Ovary (tissue), 7 donors: ENCODE measurements at regions not wholly inside any gene's neighbourhood (a gene's known extent, or its start where the extent isn't known, plus 50 kb on each side); places are given as distances from the start of the nearest gene placed in this dataset.

Source experiments
- DNase-seq, 5 donors: peaks; one replicate each; pipeline ENCODE4 v3.0.0-alpha.2; 2019 to 2020
- H3K27ac ChIP-seq, 2 donors: fragments of 200-600 bp; one replicate each; pipeline versions ENCODE4 v1.5.1 to v1.8.0; 2019 to 2022
- H3K27me3 ChIP-seq: fragments of 200-600 bp; one replicate; pipeline ENCODE4 v1.8.0; 2022
- H3K36me3 ChIP-seq: fragments of 200-600 bp; sonication (generic); one replicate; pipeline ENCODE4 v1.5.1; 2019
- H3K4me1 ChIP-seq: one replicate; pipeline ENCODE4 v1.8.1; 2013; ENCODE audit warnings: mild to moderate bottlenecking, moderate library complexity; ENCODE audit not compliant: insufficient read depth
- H3K4me3 ChIP-seq: fragments of 200-600 bp; sonication (generic); one replicate; pipeline ENCODE4 v1.5.1; 2017
- H3K9me3 ChIP-seq, 2 donors: fragments of 200-600 bp in 1 of 2; sonication (generic) in 1 of 2; one replicate each; pipeline versions ENCODE4 v1.5.1 to v1.8.1; 2013 to 2019; ENCODE audit warnings: mild to moderate bottlenecking in 1 of 2, moderate library complexity in 1 of 2
- CTCF ChIP-seq, 3 donors: fragments of 450-650 bp in 2 of 3; fragments of 200-600 bp in 1 of 3; IDR thresholded peaks; one replicate each; pipeline versions ENCODE4 v1.5.1 to v1.8.0; 2016 to 2022; ENCODE audit warnings: antibody characterized with exemption in 3 of 3, mild to moderate bottlenecking in 1 of 3
- EP300 ChIP-seq: sonication (generic); formaldehyde crosslinking; IDR thresholded peaks from one replicate; pipeline ENCODE4 v1.6.1; 2017; ENCODE audit warnings: antibody characterized with exemption
- POLR2A ChIP-seq: fragments of 450-650 bp; IDR thresholded peaks from one replicate; pipeline ENCODE4 v1.6.1; 2017; ENCODE audit warnings: antibody characterized with exemption, mild to moderate bottlenecking, moderate library complexity
- WGBS, 3 donors: extraction: QIAGEN DNeasy Blood & Tissue Kit in 1 of 3; methylation state at CpG; one replicate each; pipeline versions ENCODE4 v1.1.5 to v1.1.7; 2013 to 2017; 5-methylcytosine and 5-hydroxymethylcytosine counted together
- intact Hi-C, 4 donors: fragments of 100-400 bp; cut with DNase I; formaldehyde crosslinking; loops; one replicate each; pipeline versions ENCODE4 v1.11.0 to v1.15.1; 2022 to 2023
- donor health status: DM: no; HTN: no; CAD: no; lungs with moderate emphysema.
- donor health status: DM: no; HTN: no; CAD: no.
- donor health status: Bipolar disorder and iron deficiency.
- donor health status: DM: no; HTN: no; CAD: no.
- donor health status: DM: yes; HTN: yes; CAD: no.

DNA sequence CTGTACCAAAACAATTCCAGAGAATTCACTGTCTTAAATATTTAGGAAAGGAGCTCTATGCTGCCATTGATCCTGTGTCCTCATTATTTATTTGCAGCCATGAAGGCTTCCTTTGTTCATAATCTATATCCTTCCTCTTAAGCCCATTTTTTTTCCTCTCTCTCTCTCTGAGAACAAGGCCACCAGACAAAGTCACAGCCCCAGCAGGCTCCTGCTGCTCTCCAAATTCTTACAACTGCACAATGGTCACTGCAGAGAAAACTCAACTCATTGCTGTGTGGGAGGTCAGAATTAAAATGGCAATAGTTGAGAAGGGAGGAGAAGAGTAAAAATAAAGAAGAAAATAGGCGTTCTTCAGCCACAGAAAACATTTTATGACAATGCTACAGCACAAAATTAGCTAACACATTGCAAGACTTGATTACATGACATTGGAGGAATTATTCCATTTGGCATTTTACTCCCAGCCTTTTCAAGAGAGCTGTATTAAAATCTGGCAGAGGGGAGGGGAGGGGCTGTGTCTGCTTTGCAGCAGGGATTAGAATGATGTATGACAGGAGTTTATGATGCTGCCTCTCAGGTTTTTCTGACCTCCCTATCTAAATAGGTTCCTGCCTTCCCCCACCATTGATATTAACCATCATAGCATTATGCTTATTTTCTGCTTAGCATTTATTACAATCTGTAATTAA lies 399.7 kb upstream of the THBS1 start:
- 0 to 15% (median 6%) methylated on average over 1 of the region's 1 CpG for WGBS, 3 donors
- no peak for TF ChIP-seq EP300
- TF ChIP-seq CTCF (IDR thresholded peaks at IDR 0.05): no peak
- no peak for TF ChIP-seq POLR2A
- no peaks in the 10 kb centered on the region for H3K36me3 ChIP-seq
- DNase-seq: no peak
- no peak overlapping the region for H3K4me3 ChIP-seq
- H3K27ac ChIP-seq: no peak overlapping the region
- no peaks in the 10 kb centered on the region for H3K9me3 ChIP-seq
- no peaks in the 10 kb centered on the region for H3K27me3 ChIP-seq
- intact Hi-C loops: no loop called here
- peaks cover 10% of the 10 kb centered on the region for H3K4me1 ChIP-seq

GRCh38 chr15:39181940-39182339 lies 398.9 kb upstream of the THBS1 start:
- no peak for DNase-seq
- H3K4me1 ChIP-seq: peaks cover 10% of the 10 kb centered on the region
- TF ChIP-seq EP300: no peak
- TF ChIP-seq POLR2A: no peak
- TF ChIP-seq CTCF (IDR thresholded peaks at IDR 0.05): no peak
- WGBS, 3 donors: 39 to 44% (median 44%) methylated on average over 2 of the region's 2 CpGs
- H3K36me3 ChIP-seq: no peaks in the 10 kb centered on the region
- H3K27me3 ChIP-seq: no peaks in the 10 kb centered on the region
- H3K9me3 ChIP-seq: no peaks in the 10 kb centered on the region
- no peak overlapping the region for H3K4me3 ChIP-seq
- intact Hi-C loops: no loop called here
- no peak overlapping the region for H3K27ac ChIP-seq

DNA sequence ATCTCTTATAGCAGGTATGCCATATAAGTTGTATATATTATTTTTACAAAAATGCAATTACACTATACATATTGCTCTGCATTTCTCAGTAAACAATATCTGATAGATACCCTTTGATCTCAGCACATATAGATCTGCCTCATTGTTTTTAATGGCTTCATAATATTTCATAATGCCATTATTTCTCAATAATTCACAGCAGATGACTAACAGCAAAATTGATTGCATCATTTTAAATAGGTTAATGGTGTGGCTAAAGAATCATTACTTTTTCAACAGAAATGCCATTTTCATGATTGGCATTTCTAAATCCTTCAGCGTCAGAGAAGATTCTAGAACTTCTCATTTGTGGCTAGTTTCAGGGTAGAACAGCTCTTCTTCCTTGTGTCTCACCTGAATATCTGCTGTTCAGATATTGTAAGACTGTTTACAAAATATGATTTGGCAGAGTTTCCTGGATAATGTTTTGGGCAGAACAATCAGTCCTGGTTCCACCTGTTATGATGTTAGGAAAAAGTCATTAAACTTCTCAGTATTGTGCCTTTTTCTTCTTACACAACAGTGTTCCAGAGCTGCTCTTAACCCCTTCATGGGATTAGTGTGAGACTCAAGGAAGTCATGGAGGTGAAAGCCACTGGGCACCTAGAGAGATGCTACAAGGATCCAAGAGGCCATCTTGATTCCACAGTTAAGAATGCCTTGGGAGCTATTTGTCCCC lies 397.6 kb upstream of the THBS1 start:
- TF ChIP-seq EP300: no peak
- TF ChIP-seq POLR2A: no peak
- TF ChIP-seq CTCF (IDR thresholded peaks at IDR 0.05): no peak
- intact Hi-C loops: no loop called here
- WGBS, 3 donors: 95 to 100% (median 96%) methylated on average over 1 of the region's 1 CpG
- Histone ChIP-seq H3K27me3 (no peaks in the 10 kb centered on the region), H3K36me3 (no peaks in the 10 kb centered on the region), H3K4me1 (peaks cover 11% of the 10 kb centered on the region), H3K4me3 (no peak overlapping the region), H3K9me3 (no peaks in the 10 kb centered on the region), H3K27ac (no peak overlapping the region)
- DNase-seq: no peak

- WGBS, 3 donors: 91 to 98% (median 95%) methylated on average over 4 of the region's 4 CpGs
- H3K36me3 ChIP-seq: no peaks in the 10 kb centered on the region
- no peak overlapping the region for H3K4me3 ChIP-seq
- H3K9me3 ChIP-seq: no peaks in the 10 kb centered on the region
- no peak for TF ChIP-seq POLR2A
- no peak for TF ChIP-seq CTCF (IDR thresholded peaks at IDR 0.05)
- no peak for TF ChIP-seq EP300
- peaks cover 11% of the 10 kb centered on the region for H3K4me1 ChIP-seq
- H3K27ac ChIP-seq: no peak overlapping the region
- no peaks in the 10 kb centered on the region for H3K27me3 ChIP-seq
- intact Hi-C loops: no loop called here
- DNase-seq: no peak
Observed at GRCh38 chr15:39184701-39185390, 396.0 kb upstream of the THBS1 start.
